Amniotic epithelial cell (primary cell): ENCODE measurements at regions not wholly inside any gene's neighbourhood (a gene's known extent, or its start where the extent isn't known, plus 50 kb on each side); places are given as distances from the start of the nearest gene placed in this dataset.

Source experiments
- DNase-seq: peaks from one replicate; pipeline ENCODE4 v3.0.0-alpha.2; 2010; ENCODE audit warnings: low read depth

- no peak for DNase-seq
These were observed 368.1 kb upstream of the TMTC1 start for GRCh38 chr12:30151831-30152230.

- DNase-seq = no peak
These were observed 362.8 kb upstream of the TMTC1 start for GRCh38 chr12:30146561-30146960.

GRCh38 chr12:30145684-30146032 lies 361.9 kb upstream of the TMTC1 start:
- no peak for DNase-seq

- no peak for DNase-seq
These were observed 361.3 kb upstream of the TMTC1 start for GRCh38 chr12:30144777-30145683.

- DNase-seq = peak; percentile 3
These were observed 358.6 kb upstream of the TMTC1 start for GRCh38 chr12:30142301-30142700.

GRCh38 chr12:30138483-30138882 lies 354.7 kb upstream of the TMTC1 start:
- peak; percentile 6 for DNase-seq

GRCh38 chr12:30136696-30137095 lies 353.0 kb upstream of the TMTC1 start:
- DNase-seq = no peak

GRCh38 chr12:30135776-30136175 lies 352.0 kb upstream of the TMTC1 start:
- no peak for DNase-seq

- peak; percentile 19 for DNase-seq
These were observed 350.5 kb upstream of the TMTC1 start for GRCh38 chr12:30134229-30134628.

- no peak for DNase-seq
These were observed 343.2 kb upstream of the TMTC1 start for GRCh38 chr12:30126944-30127343.

- no peak for DNase-seq
These were observed 336.8 kb upstream of the TMTC1 start for GRCh38 chr12:30120522-30120921.

- no peak for DNase-seq
These were observed 333.7 kb upstream of the TMTC1 start for GRCh38 chr12:30117483-30117882.

- DNase-seq = no peak
These were observed 328.0 kb upstream of the TMTC1 start for GRCh38 chr12:30111719-30112118.

- DNase-seq = peak; percentile 5
These were observed 327.3 kb upstream of the TMTC1 start for GRCh38 chr12:30110958-30111586.

GRCh38 chr12:30110498-30110897 lies 326.8 kb upstream of the TMTC1 start:
- DNase-seq = no peak

- DNase-seq = no peak
These were observed 324.9 kb upstream of the TMTC1 start for GRCh38 chr12:30108666-30109065.

- DNase-seq = no peak
These were observed 322.6 kb upstream of the TMTC1 start for GRCh38 chr12:30106204-30106965.

GRCh38 chr12:30105505-30105904 lies 321.8 kb upstream of the TMTC1 start:
- no peak for DNase-seq

GRCh38 chr12:30104971-30105370 lies 321.2 kb upstream of the TMTC1 start:
- no peak for DNase-seq

GRCh38 chr12:30100741-30101140 lies 317.0 kb upstream of the TMTC1 start:
- no peak for DNase-seq

- no peak for DNase-seq
These were observed 314.9 kb upstream of the TMTC1 start for GRCh38 chr12:30098677-30099076.

- no peak for DNase-seq
These were observed 311.8 kb upstream of the TMTC1 start for GRCh38 chr12:30095511-30095910.
